ENCODE measurements at regions not wholly inside any gene's neighbourhood (a gene's known extent, or its start where the extent isn't known, plus 50 kb on each side); places are given as distances from the start of the nearest gene placed in this dataset.
"Not testable (repeated sequence)": the region's sequence is repeated elsewhere in the genome, so short reads cannot be mapped to it uniquely, and the experiment has no call there.

DNA sequence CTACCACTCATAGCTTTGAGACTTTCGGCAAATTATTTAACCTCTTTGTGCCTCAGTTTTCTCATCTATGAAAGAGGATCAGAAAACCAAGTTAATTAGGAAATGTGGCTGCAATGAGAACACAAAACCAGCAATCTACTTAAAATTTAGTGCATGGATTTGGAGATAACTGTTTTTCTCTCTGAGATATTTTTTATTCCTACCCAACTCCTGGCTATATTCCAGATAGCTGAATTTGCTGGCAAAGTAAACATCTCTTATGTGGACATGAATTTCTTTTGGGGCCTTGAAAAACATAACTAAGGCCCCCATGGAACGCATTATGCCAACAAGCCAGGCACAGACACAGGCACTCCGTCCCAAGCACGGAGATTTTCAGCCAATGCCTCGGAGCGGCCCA, 53.4 kb upstream of the FOXN3 start:
- no peak for DNase-seq (ENCODE audit: extremely low read depth in 1 of 2, low read depth in 1 of 2)

DNA sequence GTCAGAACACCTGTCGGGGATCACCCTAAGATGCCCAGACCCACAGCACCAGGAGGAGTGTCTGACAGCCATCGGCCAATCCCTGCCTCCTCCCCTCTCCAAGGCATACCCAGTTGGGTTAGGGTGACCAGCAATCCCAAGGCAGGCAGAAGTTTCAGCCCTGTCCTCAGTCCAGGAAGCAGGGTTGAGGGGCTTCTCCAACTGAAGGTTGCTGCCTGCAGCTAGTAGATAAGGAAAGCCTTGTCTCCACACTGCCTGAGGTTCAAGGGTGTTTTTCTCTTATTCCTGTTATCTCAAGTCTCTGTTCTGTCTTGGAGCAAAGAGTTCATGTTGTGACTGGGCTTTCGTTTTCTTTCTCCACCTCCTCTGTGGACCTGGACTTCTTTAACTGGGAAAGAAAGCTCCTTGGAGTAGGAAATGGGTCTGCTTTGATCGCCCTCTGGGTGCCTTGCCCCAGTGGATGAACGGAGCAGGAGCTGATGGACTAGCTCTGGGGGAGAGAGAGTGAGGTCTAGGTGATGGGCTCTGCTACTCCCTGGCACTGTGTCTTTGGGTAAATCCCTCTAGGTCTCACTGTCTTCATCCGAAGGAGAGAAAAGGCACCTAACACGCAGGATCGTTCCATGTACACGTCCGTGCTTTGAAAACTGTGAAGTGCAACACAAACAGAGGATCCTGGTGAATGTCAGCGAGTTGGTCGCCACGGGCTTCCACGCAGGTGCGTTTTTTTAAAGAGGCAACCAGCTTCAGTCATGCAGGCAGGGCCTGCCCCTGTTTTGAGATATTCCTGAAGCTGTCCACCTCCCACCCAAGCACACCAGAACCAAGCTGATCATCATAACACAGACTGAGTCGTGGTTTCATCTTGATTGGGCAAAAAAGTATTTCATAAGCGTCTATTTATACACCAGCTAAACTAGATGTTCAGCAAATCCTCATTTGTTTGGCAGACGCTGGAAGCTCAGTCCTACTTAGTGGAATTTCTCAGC, 52.5 kb upstream of the FOXN3 start:
- DNase-seq (ENCODE audit: extremely low read depth in 1 of 2, low read depth in 1 of 2), result no peak

DNA sequence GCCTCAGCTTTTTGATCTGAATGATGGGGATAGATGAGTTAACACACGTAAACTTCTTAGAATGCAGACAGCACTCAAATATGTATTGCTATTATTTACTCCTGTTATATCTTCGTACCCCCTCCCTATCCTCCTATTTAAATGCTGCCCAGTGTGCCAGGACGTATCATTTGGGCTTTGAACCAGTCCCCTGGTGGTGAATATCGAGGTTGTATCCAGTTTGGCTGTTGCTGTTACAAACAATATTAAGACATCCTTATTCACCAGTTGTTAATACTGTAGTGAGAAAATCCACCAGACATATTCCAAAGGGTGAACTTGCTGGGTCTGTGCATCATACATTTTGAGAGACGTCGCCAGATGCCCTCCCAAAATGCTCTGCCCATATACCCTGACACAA, 51.5 kb upstream of the FOXN3 start:
- no peak for DNase-seq (ENCODE audit: extremely low read depth in 1 of 2, low read depth in 1 of 2)

DNA sequence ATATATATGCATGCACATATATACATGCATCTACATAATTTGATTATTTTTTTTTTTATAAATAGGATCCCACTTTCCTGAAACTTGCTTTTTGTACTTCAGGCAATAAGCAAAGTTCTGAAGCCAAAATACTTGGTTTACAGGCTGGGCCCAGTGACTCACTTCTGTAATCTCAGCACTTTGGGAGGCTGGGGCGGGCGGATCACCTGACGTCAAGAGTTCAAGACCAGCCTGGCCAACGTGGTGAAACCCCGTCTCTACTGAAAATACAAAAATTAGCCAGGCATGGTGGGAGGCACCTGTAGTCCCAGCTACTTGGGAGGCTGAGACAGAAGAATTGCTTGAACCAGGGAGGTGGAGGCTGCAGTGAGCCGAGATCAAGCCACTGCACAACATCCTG, 51.0 kb upstream of the FOXN3 start:
- not testable (repeated sequence) for DNase-seq (ENCODE audit: extremely low read depth in 1 of 2, low read depth in 1 of 2)

DNA sequence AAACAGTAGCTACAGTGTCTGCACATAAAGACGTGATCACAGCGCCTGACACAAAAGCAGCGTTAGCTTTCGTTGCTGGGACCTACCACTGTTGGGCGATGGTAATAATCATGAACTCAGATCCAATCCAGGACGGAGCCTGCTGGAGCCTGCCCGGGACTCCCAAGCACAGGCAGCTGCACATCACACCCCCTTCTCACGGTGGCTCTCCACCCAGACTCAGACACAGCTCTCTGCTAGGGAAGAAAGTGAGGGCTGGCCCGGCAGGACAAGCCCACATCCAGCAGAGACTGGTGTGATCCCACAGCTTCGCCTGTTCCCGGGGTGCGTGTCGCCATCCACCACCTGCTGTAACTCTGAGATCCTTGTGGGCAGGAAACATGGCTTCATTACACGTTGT, 49.9 kb upstream of the FOXN3 start:
- DNase-seq (ENCODE audit: extremely low read depth in 1 of 2, low read depth in 1 of 2), result no peak
